NT2/D1 (cell line): ENCODE measurements at regions not wholly inside any gene's neighbourhood (a gene's known extent, or its start where the extent isn't known, plus 50 kb on each side); places are given as distances from the start of the nearest gene placed in this dataset.

Source experiments
- SUZ12 ChIP-seq: IDR thresholded peaks from 2 replicates; pipeline ENCODE4 v1.6.1; 2011; ENCODE audit not compliant: insufficient read length, insufficient read depth; ENCODE audit errors: extremely low read depth
- YY1 ChIP-seq: IDR thresholded peaks from 2 replicates; pipeline ENCODE4 v1.6.1; 2011; ENCODE audit not compliant: insufficient read length, insufficient read depth
- ZNF274 ChIP-seq: IDR thresholded peaks from 2 replicates; pipeline ENCODE4 v1.6.1; 2011; ENCODE audit warnings: mild to moderate bottlenecking, low read depth, low read length

GRCh38 chr2:51810197-51810596 is 778.3 kb upstream of the NRXN1 start:
- TF ChIP-seq SUZ12 (no peak), YY1 (no peak), ZNF274 (no peak)
